ENCODE measurements at regions not wholly inside any gene's neighbourhood (a gene's known extent, or its start where the extent isn't known, plus 50 kb on each side); places are given as distances from the start of the nearest gene placed in this dataset.

DNA sequence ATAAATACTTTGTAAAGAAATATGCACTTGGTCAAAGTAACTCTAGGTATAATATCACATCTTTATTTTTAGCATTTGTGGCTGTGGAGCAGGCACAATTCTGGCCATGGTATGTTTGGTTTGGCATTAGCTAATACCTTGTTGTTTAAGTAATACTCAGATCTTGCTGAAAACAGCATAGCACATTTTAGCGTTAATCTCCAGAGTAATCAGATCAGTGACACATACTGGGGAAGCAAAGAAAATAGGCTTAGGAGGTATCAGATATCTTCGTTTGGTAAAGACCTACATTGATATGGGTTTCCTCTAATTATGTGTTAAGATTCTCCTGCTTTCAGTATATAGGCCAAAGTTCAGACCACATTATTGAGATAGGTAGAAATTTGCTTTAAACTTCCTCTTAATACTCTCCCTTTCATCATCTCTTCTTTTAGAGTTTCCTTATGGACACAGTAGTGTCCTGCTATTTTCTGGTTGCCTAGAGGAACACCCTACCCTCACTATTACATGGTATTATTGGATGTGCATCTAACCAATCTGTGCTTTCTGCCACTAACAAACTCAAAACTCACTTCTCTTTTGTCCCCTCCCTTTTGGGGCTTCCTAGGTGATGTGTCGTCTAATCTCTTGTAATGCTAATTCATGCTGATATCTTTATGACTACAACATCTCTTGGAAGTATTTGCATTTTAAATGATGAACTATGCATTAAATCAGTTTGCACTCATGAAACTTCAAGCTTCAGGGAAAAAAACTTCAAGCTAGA, 437.3 kb upstream of the ADAMTSL1 start:
- Histone ChIP-seq H3K9me3 (ENCODE audit: low read length) (peaks cover 4% of the 10 kb centered on the region; the same call in 1 of the 2 replicates), H4K20me1 (ENCODE audit: insufficient read depth, low read length) (no peaks in the 10 kb centered on the region), H3K4me3 (replicated peaks in 1 of 3; ENCODE audit: insufficient read depth in 1 of 3, low read depth in 2 of 3, low read length in 3 of 3) (no peak overlapping the region), H3K36me3 (replicated peaks in 1 of 2; ENCODE audit: control insufficient read depth in 1 of 2, insufficient read depth in 2 of 2, low read length in 2 of 2) (no peaks in the 10 kb centered on the region), H3K79me2 (ENCODE audit: insufficient read depth, low read length) (no peaks in the 10 kb centered on the region), H3K4me1 (ENCODE audit: insufficient read depth, low read length) (no peaks in the 10 kb centered on the region), H2AFZ (ENCODE audit: low read length) (no peak overlapping the region), H3K9ac (ENCODE audit: insufficient read depth, low read depth, low read length) (no peak overlapping the region), H3K4me2 (ENCODE audit: low read depth, low read length) (no peak overlapping the region), H3K27me3 (ENCODE audit: control insufficient read depth in 1 of 2, insufficient read depth in 2 of 2, low read length in 2 of 2) (no peaks in the 10 kb centered on the region), H3K27ac (ENCODE audit: extremely low read length, insufficient read depth, low read length) (no peak overlapping the region)
- FAIRE-seq: no peak
- ChIA-PET POLR2A (no interaction called here), CTCF (ENCODE audit: low intra/inter-chr PET ratio, low total read pairs) (no interaction called here)
- in situ Hi-C loops (cut with HindIII; ENCODE audit: extremely low pct_ligation_motif_present, low pct_unique_long_range_greater_than_20kb): no loop called here
- intact Hi-C loops (cut with micrococcal nuclease; ENCODE audit: unreplicated experiment): no loop called here
- DNase-seq (ENCODE audit: low spot score): no peak
- 17% methylated on average over 3 of the region's 3 CpGs for WGBS (ENCODE audit: low lambda C conversion rate)
- no TSS peak for BruUV-seq (replicated peaks)
- ATAC-seq: no peak
- no peak for TF ChIP-seq CBX1 (IDR thresholded peaks at IDR 0.05; ENCODE audit: low read depth)
- TF ChIP-seq HOXD1 (CRISPR knock-in tag; IDR thresholded peaks at IDR 0.05): no peak
- no peak for TF ChIP-seq SMARCC2 (IDR thresholded peaks at IDR 0.05)
- no peak for TF ChIP-seq THAP11 (CRISPR knock-in tag; IDR thresholded peaks at IDR 0.05)
- TF ChIP-seq RARG (CRISPR knock-in tag; IDR thresholded peaks at IDR 0.05; ENCODE audit: low read depth): no peak
- TF ChIP-seq KLF9 (CRISPR knock-in tag; IDR thresholded peaks at IDR 0.05; ENCODE audit: low read depth): no peak
- no peak for TF ChIP-seq ZNF577 (CRISPR knock-in tag; IDR thresholded peaks at IDR 0.05; ENCODE audit: borderline replicate concordance, low read depth)
- TF ChIP-seq, protein P1, sequence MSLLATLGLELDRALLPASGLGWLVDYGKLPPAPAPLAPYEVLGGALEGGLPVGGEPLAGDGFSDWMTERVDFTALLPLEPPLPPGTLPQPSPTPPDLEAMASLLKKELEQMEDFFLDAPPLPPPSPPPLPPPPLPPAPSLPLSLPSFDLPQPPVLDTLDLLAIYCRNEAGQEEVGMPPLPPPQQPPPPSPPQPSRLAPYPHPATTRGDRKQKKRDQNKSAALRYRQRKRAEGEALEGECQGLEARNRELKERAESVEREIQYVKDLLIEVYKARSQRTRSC (CRISPR knock-in tag; IDR thresholded peaks at IDR 0.05; ENCODE audit: low read depth): no peak
- TF ChIP-seq, protein P2, sequence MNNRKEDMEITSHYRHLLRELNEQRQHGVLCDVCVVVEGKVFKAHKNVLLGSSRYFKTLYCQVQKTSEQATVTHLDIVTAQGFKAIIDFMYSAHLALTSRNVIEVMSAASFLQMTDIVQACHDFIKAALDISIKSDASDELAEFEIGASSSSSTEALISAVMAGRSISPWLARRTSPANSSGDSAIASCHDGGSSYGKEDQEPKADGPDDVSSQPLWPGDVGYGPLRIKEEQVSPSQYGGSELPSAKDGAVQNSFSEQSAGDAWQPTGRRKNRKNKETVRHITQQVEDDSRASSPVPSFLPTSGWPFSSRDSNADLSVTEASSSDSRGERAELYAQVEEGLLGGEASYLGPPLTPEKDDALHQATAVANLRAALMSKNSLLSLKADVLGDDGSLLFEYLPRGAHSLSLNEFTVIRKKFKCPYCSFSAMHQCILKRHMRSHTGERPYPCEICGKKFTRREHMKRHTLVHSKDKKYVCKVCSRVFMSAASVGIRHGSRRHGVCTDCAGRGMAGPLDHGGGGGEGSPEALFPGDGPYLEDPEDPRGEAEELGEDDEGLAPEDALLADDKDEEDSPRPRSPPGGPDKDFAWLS (CRISPR knock-in tag; IDR thresholded peaks at IDR 0.05; ENCODE audit: borderline replicate concordance): no peak
- no peak for TF ChIP-seq ZBTB1 (CRISPR knock-in tag; IDR thresholded peaks at IDR 0.05; ENCODE audit: borderline replicate concordance)
- TF ChIP-seq ZNF672 (CRISPR knock-in tag; IDR thresholded peaks at IDR 0.05): no peak
- no peak for TF ChIP-seq GZF1 (CRISPR knock-in tag; IDR thresholded peaks at IDR 0.05)
- TF ChIP-seq, protein P3, sequence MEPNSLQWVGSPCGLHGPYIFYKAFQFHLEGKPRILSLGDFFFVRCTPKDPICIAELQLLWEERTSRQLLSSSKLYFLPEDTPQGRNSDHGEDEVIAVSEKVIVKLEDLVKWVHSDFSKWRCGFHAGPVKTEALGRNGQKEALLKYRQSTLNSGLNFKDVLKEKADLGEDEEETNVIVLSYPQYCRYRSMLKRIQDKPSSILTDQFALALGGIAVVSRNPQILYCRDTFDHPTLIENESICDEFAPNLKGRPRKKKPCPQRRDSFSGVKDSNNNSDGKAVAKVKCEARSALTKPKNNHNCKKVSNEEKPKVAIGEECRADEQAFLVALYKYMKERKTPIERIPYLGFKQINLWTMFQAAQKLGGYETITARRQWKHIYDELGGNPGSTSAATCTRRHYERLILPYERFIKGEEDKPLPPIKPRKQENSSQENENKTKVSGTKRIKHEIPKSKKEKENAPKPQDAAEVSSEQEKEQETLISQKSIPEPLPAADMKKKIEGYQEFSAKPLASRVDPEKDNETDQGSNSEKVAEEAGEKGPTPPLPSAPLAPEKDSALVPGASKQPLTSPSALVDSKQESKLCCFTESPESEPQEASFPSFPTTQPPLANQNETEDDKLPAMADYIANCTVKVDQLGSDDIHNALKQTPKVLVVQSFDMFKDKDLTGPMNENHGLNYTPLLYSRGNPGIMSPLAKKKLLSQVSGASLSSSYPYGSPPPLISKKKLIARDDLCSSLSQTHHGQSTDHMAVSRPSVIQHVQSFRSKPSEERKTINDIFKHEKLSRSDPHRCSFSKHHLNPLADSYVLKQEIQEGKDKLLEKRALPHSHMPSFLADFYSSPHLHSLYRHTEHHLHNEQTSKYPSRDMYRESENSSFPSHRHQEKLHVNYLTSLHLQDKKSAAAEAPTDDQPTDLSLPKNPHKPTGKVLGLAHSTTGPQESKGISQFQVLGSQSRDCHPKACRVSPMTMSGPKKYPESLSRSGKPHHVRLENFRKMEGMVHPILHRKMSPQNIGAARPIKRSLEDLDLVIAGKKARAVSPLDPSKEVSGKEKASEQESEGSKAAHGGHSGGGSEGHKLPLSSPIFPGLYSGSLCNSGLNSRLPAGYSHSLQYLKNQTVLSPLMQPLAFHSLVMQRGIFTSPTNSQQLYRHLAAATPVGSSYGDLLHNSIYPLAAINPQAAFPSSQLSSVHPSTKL (CRISPR knock-in tag; IDR thresholded peaks at IDR 0.05): no peak
- no peak for TF ChIP-seq ZNF883 (CRISPR knock-in tag; IDR thresholded peaks at IDR 0.05; ENCODE audit: not compliant biosample characterization)
- TF ChIP-seq FOXA1 (IDR thresholded peaks at IDR 0.05): no peak
- no peak for TF ChIP-seq FOXA1 (CRISPR knock-in tag; IDR thresholded peaks at IDR 0.05)

Data from HepG2 (cell line).